Activated CD4-positive, alpha-beta T cell treated with anti-CD3 and anti-CD28 coated beads for 1 hour (primary cell): ENCODE measurements at regions not wholly inside any gene's neighbourhood (a gene's known extent, or its start where the extent isn't known, plus 50 kb on each side); places are given as distances from the start of the nearest gene placed in this dataset.

Experiments used
- DNase-seq: peaks from one replicate; pipeline ENCODE4 v3.0.0-alpha.2; 2020

DNA sequence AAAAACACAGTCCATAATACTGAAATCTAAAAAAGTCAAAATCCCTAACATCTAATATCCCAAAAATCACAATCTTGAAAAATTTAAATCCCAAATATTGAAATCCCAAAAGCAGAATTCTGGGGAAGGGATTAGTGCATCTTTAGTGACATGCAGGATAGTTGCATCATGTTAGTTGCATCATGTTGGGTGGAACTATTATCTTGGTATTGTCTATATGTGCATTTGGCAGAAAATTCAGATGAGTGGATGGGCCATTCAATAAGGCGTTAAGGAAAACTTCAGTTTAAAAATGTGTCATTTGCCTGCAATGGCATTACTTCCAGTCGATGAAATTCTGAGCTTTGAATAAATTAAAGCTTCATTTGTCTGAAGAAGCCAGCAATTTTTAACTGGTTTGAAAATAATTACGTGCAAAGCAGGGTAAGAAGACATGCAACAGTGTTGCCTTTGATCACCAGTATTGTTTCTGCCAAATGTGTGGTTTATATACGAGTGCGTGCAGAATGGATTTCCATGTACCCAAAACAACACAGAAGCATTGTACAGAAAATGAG, 221.4 kb upstream of the NFE2L3 start:
- no peak for DNase-seq

DNA sequence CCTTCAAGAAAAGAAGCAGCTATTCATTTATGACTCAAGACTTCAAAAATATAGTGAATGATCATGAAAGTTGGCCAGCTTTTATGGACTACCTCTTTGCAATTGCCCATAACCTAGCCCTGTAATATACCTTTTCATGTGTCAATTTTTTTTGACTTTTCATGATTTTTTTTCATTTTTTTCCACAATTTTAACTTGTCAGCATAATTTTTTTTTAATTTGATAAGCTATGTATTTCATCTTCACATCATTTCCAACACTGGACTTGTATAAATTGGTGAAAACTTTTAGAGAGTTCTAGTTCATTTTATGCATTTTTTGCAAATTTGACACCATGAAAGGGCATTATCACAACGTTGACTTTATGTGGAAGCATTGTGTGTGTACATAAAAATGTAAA, 220.8 kb upstream of the NFE2L3 start:
- DNase-seq: no peak

DNA sequence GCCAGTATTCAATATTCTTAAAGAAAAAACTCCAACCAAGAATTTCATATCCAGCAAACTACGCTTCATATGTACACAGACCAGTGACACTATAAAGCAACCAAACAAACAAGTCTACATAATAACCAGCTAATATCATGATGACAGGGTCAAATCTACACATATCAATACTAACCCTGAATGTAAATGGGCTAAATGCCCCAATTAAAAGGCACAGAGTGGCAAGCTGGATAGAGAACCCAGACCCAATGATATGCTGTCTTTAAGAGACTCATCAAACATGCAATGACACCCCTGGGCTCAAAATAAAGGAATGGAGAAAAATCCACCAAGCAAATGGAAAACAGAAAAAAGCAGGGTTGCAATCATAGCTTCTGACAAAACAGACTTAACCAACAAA, 218.1 kb upstream of the NFE2L3 start:
- no peak for DNase-seq

DNA sequence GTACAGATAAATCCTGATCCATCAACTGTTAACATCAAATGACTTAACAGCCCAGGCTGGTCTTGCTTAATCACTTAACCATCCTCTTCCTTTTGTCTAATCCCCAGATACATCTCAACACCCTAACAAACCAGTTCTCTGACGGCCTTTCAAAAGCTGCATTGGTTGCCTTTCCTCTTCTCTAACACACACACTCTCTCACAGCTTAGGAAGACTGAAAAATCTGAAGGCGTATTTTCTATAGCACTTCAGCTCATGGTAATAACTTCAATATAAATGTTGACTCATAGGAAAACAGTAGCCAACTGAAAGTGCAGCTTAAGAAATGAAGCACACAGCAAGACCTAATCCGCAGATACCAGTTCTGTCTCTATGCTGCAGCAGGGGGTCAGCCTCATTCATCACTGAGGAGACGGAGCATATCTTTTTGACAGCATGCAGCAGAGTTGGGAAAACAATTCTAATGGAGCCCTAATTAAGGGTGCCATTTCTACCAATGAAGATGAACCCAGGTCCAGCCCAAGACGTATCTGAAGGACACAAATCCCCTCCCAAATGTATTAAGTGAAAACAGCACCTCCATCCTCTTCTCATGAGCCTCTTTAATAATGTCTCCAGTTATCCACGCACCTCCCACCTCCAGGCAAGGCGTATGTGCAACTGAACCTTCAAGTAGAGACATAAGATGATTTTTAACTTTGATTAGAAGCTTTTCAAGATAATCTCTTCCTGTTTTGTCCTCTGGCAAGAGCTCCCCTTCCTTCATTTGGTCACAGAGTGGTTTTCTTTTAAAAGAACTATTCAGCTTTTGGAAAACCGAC, 211.7 kb upstream of the NFE2L3 start:
- DNase-seq: no peak

DNA sequence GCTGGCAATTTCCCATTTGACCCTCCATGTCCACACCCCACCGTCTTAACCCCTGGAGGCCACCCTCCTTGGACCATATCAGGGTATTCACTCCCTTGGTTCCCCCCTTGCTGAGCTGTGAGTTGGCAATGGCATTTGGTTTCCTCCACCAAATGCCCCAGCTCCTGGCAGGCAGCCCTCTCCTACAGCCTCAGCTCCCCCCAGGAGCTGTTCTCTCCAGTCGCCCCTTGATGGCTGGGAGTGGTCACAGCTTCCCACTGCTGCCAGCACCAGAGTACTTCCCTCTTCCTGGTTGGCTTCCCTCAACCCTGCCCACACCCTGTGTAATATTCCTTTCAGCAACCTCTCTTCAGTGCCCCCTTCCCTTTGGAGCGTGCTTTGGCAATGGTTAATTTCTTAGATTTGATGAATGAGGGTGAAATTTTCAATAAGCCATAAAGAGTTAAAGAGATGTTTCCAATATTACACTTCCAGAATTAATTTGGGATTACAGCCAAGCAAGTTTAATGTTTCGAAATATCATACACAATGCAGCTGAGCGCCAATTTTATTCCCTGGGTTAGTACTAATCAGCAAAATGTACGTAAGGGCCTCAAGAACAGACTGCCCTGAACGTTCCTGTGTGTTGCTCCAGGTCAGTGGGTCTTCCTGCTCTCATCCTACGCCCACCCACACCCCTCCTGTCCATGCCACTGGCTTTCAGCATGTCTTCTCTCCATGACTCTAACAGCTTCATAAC, 207.1 kb upstream of the NFE2L3 start:
- DNase-seq: no peak

DNA sequence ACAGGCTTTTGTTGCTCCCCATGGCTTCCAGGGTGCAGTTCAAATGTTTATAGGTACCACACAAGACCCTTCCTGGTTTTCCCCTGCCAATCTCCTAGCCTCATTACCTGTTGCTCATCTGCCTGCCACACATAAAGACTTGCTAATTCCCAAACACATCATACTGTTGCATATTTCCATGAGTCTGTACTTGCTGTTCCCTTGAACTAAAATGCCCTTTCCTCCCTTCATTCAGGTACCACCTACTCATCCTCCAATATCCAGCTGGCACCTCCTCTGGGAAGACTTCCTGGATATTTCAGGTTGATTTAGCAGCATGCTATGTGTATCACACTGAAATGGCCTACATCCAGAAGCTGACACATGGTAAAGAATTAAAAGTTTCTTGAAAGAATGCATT, 206.4 kb upstream of the NFE2L3 start:
- DNase-seq: no peak

DNA sequence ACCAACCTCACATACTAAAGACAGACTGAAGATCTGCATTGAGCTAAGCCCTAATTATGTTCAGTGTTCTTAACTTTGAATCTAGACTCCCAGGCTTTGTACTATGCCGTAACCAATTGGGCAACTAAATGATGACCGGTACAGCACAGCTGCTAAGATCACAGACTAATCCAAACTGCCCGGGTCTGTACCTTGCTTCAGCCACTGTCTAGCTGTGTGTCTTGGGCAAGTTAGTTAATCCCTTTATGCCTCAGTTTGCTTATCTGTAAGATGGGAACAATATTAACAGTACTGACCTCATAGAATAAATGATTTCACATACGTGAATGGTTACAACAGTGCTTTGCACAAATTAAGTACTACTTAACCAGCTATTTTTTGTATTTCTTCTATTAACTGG, 205.8 kb upstream of the NFE2L3 start:
- DNase-seq: no peak

DNA sequence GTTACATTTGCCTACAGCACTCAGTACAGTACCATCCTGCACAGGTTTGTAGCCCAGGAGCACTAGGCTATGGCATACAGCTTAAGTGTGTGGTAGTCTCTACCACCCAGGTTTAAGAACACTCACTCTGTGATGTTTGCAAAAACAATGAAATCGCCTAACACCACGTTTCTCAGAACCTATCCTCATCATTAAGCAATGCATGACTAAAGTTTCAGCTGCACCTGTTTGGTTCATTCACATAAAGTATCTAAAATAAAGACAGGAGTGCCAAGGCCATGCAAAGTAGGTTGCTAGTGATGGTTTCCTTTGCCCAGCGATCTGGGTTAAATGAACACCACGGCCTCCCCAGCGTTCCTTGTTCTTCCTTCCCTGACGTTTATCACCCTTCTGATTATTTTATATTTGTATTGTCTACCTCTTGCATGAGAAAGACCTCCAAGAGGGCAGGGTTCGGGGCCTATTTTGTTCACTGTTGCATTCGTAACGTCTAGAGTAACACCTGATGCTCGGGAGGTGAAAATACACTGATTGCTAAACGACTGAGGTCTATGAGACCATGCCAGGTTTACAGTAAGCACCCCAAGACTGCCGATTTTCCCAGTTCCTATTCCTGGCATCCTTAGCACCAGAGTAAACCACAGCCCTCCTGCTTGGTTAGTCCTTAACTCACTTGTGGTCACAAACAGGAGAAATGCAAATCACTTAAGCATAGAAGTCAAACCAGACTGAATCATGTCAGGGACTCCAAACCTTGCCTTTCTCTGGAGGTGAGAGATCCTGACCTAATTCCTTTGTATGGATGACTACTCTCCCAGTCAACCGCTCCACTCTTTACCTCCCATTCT, 204.1 kb upstream of the NFE2L3 start:
- DNase-seq: no peak

DNA sequence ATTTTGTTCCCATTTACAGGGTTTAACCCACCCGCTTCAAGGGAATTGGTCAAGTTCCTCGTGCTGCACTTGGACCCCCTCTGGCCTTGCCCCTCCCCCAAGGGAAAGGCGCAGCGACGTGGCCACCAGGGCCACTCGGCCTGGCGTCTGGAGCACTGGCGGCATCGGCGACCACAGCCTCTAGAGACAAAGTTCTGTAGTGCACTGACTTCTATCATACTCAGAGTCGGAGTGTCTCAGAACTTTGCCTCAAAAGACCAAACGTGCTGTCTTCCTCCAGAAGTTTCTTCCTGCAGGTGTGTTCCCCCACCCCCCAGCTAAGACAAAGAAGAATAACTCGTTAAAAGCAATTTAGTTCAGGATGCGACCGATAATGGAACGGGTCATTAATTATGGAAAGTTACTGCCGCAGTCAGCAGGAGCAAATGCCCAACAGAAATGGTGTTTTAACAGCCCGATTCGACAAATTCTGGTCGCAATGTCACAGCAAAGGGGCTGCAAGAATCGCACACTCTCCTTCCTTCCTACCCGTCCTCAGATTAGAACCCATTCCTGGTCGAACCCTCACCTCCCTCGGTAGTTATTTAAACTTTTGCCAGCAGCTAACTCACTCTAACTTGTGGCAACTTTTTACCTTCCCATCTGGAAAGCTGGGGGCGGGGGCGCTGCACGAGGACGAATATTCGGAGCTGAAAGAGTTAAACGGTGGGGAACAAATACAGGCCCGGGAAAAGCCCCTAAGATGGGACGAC, 202.1 kb upstream of the NFE2L3 start:
- no peak for DNase-seq

DNA sequence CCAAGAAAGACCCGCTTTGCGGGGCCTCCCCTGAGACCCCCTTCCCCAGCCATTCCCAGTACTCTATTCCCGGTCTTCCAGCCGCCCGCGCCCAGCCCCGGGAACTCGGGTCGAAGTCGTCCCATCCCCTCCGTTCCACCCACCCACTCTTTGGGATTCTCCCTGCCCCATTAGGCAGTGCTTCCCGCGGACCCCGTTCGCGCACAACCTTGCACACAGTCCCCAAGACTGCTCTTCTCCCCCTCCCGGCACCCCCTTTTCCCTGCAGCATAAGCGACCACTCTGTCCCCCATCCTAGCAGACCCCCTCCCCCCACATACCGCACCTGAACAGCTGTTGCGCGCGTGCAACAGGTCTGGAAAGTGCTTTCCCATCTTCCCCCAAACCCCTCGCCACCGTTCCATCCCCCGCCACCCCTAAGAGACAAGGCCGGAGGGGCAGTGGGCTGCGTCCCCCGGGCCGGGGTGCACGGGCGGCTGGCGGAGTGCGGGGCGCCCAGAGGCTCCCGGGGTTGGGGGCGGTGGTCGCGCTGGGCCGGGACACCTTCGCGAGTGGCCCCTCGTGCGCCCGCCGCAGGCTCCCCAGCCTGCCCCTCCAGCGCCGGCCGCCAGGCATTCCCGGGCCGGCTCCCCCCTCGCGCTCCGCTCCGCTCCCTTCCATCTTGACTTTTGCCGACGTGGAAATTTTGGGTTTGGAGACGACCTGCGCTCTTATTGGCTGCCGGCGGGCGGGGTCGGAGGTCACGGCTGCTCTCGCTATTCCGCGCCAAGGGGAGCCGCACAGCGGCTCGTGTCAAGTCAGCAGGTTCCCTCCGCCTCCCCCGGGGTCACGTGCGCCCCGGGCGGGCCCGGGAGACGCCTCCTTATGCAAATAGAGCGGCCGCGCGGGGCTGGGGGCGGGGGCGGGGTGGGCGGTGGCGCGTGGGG, 201.2 kb upstream of the NFE2L3 start:
- peak; percentile 83 for DNase-seq

DNA sequence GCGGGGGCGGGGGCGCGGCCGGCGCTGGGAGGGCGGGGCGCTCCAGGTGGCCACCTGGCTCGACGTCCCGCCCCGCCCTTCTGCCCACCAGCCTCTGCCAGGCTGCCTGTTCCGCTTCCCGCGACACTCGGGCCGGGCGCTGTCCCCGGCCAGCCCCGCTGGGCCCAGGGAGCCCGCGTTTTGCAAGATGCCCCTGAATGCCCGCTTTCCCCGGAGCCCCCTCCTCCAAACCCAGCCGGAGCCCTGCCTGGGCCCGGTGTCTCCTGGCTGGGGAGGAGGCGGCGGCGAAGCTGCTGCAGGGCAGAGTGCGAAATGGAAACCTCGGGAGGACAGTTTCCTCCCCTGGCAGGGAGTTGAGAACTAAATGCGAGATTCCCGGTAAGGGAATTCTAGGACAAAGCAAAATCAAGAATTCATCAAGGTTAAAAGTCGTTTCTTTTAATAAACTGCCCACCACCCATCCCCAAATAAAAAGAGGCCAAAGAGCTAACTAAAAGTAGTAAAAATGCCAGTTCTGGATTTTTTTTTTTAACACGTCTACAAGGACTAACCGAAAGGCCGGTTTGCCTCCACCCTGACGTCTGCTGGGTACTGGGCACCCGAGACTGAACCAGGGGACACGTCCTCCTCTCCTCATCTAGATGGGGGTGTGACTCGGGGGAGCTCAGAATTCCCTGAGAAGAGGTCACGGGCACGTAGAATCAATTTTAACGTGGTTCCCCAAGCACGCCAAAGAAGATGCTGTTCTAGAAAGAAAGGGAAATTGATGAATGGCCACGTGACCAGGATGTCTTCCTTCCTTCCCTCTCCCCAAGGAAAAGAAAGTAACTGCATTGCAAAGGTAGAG, 200.4 kb upstream of the NFE2L3 start:
- DNase-seq: no peak

DNA sequence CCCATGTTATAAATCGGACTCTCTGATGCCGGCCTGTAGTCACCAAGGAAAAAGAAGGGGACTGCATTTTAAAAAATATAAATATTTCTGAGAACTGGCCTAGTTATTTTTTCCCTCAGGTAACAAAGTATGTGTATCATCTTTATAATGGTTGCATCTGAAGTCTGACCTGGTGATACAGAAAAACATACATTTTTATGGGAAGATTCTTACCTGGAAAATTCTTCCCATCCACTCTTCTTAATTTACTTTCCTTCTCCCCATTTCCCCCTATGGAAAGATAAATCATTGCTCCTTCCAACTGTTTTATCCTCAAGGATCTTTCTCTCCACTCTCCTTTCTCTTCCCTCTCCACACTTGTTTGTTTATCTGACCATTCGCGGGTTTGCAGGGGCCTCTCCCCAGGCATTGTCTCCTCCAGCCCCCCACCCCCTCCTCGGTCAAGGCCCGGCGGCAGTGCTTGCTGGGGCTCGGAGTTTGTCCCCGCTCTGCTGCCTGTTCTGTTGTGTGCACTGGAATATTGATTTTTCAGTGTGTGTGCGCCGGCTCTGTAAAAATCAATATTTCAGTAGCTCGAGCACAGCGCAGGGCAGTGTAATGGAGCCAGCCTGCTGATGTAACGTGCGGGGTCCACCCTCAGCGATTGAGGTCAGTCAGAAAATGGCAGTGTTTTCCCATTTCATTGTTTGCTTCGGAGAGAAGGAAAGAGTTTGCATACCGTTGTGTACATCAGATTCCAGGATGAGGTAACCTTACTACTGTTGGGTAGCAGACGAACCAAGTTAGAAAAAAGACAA, 199.5 kb upstream of the NFE2L3 start:
- no peak for DNase-seq

DNA sequence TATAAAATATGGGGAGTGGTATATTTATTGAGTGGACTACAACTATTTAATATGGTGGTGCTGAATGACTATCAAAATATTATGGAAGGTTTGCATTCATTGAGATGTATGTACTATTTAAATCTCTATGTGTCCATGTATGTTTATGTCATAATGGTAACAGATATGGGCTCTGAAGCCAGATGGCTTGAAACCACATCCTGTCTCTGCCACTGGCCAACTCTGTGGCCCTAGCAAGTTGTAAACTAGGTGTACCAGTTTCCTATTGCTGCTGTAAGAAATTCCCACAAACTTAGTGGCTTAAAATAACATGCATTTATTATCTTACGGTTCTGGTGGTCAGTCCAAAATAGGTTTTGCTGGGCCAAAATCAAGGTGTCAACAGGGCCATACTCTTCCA, 198.1 kb upstream of the NFE2L3 start:
- DNase-seq: no peak

DNA sequence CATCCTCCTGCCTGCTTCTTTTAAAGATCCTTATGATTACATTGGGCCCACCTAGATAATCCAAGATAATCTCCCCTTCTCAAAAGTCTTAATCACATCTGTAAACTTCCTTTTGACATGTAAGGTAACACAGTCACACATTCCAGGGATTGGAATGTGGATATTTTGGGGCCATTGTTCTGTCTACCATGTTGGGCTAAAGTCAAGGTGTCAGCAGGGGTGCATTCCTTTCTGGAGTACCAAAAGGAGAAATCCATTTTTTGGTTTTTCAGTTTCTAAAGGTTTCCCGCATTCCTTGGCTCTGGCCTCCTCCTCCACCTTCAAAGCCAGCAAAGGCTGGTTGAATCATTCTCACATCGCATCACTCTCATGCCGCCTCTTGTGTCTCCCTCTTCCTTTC, 197.6 kb upstream of the NFE2L3 start:
- no peak for DNase-seq

DNA sequence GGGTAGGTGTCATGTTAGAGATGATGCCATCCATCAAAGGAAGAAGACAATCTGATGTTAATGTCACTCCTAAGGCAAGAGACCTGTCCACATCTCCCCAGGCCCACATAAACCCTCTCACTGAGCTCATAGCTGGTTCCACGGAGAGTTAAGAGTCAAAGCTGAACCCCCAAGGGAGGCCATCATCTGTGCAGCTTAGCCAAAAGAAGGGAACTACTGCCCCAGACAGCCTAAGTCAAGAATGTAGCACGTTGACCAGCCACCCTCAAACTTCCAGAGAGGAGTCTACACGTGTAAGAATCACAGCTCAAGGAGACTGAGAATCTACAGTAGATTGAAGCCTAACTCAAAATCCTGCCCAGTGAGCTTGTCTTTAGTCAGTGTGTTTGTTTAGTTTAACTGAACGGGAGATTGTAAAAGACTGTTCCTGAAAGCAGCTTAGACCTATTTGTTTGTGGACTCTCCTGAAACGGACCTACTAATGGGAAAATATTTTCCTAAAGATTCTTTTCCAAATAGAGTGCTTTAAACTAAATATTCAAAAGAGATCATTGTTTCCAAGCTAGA, 192.7 kb upstream of the NFE2L3 start:
- no peak for DNase-seq

DNA sequence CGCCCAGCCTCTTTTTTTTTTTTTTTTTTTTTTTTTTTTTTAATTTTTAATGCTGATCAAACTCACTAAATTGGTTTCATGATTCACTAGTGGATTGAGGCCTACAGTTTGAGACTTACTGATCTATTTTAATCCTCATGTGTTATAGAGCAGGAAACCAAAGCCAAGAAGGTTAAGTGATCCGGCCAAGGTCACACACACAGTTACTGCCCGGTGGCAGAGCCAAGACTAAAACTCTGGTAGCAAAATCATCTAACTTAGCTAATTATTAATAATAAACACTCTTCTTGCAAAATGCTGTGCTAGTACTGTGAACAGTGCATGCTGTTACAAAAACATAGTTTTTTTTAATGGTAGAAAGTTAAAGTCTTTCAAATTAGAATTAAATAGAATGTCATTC, 188.3 kb upstream of the NFE2L3 start:
- no peak for DNase-seq

DNA sequence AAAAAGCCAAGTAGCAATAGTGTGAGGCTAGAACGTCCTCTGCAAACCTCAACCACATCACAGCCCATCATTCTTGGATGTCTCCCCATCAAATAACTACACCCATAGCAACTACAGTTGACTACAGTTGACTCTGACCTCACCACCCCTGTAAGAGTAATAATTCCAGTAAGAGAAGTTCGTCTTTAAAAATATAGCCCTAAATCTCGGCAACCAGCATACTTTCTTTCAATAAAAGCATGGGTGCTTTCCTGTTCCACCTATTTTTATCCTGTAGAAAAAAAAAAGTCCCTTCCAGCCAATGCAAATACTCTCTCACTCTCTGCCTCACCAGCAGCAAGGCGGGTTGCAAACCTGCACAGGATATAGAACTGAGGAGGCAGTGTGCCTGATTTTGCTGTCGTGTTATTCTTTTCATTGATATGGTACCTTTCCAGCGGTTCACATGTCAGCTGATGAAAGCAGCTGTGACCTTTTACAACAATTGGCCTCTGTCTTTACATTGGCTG, 187.5 kb upstream of the NFE2L3 start:
- DNase-seq: no peak

DNA sequence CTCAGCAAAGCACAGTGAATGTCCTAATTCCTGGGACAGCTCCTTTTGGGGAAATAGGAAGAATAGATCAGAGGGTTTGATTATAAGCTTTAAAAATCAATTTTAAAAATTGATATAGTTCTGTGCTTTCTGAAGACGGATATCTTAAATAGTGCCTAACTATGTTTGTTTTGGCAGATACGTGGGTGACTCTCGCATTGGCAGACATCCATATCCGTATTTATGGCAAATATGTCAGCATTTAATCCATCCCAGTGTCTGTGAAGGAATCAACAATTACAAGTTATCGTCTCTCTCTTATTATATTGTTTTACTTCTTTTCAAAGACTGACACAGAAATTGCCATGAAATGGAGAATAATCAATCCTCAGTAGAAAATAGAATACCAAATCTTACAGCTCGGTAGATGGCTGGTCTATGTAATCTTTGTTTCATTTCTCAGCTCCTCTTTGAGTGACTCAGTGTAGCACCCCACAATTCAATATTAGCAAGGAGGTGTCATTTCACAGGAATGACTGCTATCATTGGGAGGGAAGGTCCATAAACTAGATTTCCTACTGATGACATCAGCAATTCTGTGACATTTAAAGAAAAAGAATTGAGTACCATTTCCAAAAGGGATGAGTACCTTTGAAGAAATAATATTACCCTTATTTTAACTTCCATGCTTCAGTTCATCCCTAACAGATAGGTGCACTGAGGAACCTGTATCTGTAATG, 186.4 kb upstream of the NFE2L3 start:
- no peak for DNase-seq
